ENCODE measurements at regions not wholly inside any gene's neighbourhood (a gene's known extent, or its start where the extent isn't known, plus 50 kb on each side); places are given as distances from the start of the nearest gene placed in this dataset.
"Not testable (repeated sequence)": the region's sequence is repeated elsewhere in the genome, so short reads cannot be mapped to it uniquely, and the experiment has no call there.

GRCh38 chr14:106323970-106324369 lies 797.6 kb downstream of the TMEM121 start:
- not testable (repeated sequence) for TF ChIP-seq CTCF (IDR thresholded peaks at IDR 0.05); POLR2A (IDR thresholded peaks at IDR 0.05); POLR2AphosphoS5 (IDR thresholded peaks at IDR 0.05); EP300 (IDR thresholded peaks at IDR 0.05; ENCODE audit: low read depth)
